ENCODE measurements at regions not wholly inside any gene's neighbourhood (a gene's known extent, or its start where the extent isn't known, plus 50 kb on each side); places are given as distances from the start of the nearest gene placed in this dataset.

GRCh38 chr11:80886684-80887083 lies 1445.9 kb upstream of the TENM4 start:
- DNase-seq = no peak

DNA sequence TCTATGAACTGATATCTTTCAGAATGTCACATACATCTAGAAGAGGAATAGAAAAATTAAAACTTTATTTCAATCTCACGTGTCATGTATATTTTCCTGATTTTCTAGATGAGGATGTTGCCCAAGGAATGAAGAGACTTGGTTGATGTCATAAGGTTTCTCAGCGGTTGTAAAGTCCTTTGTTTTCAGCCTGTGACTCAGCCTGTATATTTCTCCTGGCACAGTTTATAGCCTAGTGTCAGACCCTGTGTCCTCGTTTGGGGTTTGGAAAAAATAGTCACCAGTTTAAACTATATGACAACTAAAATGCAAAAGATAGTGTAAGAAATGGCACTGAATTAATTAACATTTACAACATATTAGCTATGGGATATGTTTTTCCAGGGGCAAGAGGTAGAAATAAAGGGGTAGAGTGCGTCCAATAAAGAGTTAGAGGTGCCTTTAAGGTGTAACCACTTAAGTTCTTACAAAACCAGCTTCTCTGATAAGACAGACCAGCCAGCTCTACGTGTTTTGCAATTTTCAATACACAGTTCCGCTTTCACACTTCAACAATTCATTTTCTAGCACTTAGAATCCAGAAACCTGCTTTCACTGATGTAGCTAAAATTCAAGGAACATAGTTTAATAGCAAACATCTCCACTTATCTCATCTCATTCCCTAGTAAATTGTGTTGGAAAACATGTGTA lies 1432.6 kb upstream of the TENM4 start:
- DNase-seq = no peak

GRCh38 chr11:80872116-80872728 lies 1431.4 kb upstream of the TENM4 start:
- DNase-seq = no peak

- no peak for DNase-seq
Measured at GRCh38 chr11:80868831-80869230, 1428.0 kb upstream of the TENM4 start.

DNA sequence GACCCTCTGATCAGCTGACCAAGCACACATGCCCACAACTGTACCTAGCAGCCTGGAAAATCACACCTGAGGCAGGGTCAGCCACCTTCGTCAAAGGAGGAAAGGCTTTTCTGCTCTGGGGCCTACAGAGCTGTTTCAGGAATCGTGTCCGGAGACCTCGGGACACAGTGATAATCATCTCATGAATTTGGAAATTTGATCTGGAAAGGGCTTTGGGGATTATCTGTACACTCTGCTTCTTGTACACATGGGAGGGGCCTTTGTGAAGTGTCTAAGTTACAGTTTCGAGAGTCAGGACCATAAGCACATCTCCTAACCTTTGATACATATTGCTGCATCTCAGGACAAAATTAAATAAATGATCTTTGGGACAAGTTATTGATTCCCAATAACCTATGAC lies 1421.2 kb upstream of the TENM4 start:
- DNase-seq = no peak

- DNase-seq = no peak
Measured at GRCh38 chr11:80861193-80861592, 1420.4 kb upstream of the TENM4 start.

DNA sequence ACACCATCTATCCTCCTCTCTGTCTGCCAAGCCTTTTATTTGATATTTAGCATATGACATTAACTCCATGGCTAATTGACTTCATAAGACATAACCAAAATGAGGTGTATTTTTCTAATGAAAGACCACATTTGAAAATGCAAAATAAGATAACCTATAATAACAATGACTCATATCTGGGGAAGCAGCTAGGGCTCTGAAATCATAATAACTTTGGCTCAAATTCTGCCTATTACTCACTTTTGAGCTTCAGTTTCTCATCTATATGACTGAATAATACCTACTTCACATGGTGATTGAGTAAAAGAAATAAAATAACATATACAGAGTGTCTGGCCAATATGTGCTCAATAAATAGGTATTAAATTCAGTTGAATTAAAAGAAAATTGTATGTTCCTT lies 1419.8 kb upstream of the TENM4 start:
- DNase-seq = peak; percentile 23

DNA sequence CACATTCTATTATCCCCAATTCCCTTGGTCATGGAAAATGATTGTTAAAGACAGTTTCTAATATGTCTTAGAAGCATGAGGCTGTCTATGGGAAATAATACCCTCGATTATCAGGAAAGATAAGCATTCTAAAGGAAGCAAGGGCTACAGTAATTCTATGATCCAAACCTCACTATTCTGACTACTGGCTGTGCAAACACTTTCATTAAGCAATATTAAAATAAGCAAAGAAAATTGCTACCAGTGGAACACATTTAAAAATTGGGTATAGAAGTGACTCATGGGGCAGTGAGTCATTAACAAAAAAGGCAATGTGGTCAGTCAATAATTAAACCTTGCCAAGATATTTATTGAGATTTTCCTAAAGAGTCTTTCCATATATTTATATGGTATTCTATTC lies 1415.2 kb upstream of the TENM4 start:
- DNase-seq = peak; percentile 29

GRCh38 chr11:80855426-80855825 lies 1414.6 kb upstream of the TENM4 start:
- no peak for DNase-seq

GRCh38 chr11:80849253-80849652 lies 1408.4 kb upstream of the TENM4 start:
- DNase-seq = peak; percentile 41

- DNase-seq = no peak
Measured at GRCh38 chr11:80846979-80847378, 1406.1 kb upstream of the TENM4 start.

- DNase-seq = no peak
Measured at GRCh38 chr11:80846442-80846841, 1405.6 kb upstream of the TENM4 start.

- DNase-seq = no peak
Measured at GRCh38 chr11:80844110-80844819, 1403.4 kb upstream of the TENM4 start.

DNA sequence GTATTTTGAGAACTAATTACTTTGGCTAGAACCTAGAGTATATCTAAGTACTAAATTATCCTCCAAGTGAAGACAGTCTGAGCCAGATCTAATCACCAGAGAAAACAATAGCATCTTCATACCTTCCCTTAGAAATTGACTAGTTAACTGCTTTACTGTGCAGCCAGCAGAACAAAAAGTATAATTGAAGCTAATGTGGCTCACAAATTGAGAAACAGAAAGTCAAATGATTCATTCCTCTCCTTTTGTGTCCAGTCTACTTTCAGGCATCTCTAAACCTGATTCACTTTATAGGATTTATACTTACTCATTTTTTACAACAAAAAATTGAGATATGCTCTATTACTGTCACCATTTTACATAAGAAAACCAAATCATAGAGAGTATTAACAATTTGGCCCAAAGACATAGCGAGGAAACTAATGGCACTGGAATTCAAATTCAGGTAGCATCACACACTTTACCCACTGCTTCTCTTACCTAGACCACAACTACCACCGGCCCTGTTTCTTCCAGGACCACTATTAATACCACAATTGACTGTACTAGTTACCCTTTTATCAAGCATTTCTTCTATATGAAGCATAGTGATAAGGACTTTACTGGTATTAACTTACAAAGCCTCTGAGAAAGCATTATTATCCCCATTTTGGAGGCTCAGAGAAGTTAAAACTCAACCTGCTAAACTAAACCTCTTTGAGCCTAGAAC lies 1402.6 kb upstream of the TENM4 start:
- DNase-seq = no peak

DNA sequence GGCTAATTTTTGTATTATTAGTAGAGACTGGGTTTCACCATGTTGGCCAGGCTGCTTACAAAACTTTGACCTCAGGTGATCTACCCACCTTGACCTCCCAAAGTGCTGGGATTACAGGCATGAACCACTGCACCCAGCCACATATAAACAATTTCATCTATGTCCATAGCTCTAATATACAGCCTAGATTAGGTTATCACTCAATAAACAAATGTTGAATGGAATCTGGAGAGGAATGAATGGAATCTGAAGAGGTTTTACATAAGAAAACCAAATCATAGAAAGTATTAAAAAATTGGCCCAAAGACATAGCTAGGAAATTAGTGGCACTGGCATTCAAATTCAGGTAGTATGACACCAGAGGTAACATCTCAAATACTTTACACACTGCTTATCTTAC lies 1401.4 kb upstream of the TENM4 start:
- DNase-seq = no peak

DNA sequence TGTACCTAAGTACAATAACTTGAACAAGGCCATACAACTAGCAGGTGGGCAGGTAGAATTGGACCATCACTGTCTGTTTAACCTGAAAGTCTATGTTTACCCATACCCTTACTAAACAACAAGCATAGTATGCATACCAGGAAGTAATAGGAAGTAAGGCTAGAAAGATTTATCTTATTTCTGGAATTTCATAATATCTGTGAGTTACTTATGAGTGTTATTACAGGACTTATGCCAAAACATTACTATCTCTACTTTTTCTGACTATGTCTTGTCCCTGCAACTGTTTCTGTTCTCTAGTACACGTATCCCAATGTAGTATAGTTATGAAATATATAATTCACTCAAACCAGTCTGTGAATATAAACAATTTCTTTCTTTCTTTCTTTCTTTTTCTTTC lies 1400.8 kb upstream of the TENM4 start:
- no peak for DNase-seq

DNA sequence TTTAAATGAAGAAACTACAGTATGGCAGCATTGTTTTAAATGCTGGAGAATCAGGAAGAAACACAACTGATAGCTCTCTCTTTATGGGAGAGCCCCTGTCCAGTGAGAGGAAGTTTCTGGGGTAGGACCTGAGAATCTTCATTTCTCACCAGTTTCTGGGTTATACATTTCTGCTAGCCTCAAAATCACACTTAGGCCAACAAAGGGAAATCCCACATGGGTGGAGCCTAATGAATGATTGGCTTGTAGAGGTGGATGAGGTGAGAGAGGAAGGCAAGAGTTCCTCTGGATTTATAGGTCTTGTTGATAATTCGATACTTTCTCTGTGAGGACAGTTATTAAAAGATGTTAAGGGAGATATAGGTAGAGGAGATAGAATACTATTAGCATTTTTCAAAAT lies 1397.3 kb upstream of the TENM4 start:
- no peak for DNase-seq

DNA sequence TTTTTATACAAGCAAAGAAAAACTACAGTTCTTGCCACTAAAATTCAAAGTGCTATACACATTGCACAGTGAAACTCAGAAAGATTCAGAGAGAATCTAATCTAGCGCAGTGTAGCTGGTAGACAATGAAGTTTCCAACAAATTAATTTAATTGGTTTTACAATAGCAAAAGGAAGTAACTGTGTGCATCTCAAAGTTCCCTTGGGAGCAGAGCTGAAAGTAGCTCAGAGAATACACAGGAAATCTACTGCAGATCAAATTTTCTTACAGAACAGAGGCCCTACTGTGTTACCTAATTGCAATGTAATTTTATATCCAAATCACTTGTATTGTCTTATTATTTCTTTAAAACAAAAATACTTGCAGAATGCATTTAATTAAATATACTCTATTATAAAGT lies 1396.2 kb upstream of the TENM4 start:
- DNase-seq = no peak

GRCh38 chr11:80831374-80831773 lies 1390.5 kb upstream of the TENM4 start:
- DNase-seq = no peak

DNA sequence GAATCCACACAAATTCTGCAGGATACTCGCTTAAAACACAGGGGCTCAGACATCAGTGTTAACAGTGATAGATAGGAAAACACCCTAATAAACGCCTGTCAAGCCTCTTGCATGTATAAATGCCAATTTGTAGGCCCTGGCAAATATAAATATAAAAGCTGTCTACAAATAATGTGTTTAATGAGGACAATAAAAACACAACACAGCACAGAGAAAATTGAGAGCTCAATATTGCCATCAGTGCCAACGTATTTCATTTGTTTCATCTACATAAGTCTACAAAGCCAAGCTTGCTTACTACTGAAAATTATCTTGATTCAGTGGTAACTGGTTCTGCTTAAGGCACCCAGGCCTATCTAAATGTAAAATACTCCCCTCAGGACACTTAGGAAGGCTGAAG lies 1387.0 kb upstream of the TENM4 start:
- DNase-seq = no peak

- no peak for DNase-seq
Measured at GRCh38 chr11:80826808-80827207, 1386.0 kb upstream of the TENM4 start.

GRCh38 chr11:80822308-80822707 lies 1381.5 kb upstream of the TENM4 start:
- no peak for DNase-seq

DNA sequence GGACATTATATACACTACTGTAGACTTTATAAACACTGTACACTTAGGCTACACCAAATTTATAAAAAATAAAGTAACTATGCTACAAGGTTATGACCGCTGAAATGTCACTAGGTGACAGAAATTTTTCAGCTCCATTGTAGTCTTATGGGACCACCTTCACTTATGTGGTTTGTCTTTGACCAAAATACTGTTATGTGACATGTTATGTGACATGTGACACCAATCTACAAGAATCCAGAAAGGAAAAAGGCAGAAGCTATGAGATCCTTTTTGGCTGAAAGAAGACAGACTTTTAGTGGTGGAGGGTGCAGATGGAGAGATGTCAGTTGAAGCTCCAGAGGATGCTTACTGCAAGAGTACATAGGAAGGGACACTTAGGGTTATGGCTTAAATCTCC lies 1378.4 kb upstream of the TENM4 start:
- DNase-seq = no peak

DNA sequence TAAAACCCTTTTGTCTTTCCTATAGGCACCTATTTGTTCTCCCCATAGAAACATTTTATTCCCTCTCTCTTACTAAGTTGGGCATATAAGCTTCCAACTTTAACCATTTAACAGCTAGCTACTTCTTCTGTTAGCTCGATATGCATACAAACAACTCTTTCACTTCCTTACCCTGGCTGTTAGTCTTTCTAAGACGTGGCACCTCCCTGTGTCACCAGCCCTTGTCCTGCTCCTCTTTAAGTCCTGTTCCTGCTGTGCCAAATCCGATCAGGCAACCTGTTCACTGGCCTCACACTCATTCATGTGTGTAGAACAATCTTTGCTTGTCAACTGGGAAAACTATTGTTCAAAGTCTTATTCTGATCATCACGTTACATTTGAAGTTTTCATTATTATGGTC lies 1376.1 kb upstream of the TENM4 start:
- no peak for DNase-seq
